HG02588 (cell line): ENCODE measurements at regions not wholly inside any gene's neighbourhood (a gene's known extent, or its start where the extent isn't known, plus 50 kb on each side); places are given as distances from the start of the nearest gene placed in this dataset.

ENCODE experiments used
- ATAC-seq: cut with Tn5 transposase; IDR thresholded peaks from one replicate; pipeline ENCODE4 v1.9.1; 2021; ENCODE audit warnings: mild to moderate bottlenecking, moderate library complexity; ENCODE audit not compliant: unreplicated experiment

- ATAC-seq, result no peak
Observed at GRCh38 chr6:94127716-94128115, 708.4 kb upstream of the EPHA7 start.

- no peak for ATAC-seq
Observed at GRCh38 chr6:94124333-94124732, 705.0 kb upstream of the EPHA7 start.

GRCh38 chr6:94121094-94121493, 701.7 kb upstream of the EPHA7 start:
- no peak for ATAC-seq

DNA sequence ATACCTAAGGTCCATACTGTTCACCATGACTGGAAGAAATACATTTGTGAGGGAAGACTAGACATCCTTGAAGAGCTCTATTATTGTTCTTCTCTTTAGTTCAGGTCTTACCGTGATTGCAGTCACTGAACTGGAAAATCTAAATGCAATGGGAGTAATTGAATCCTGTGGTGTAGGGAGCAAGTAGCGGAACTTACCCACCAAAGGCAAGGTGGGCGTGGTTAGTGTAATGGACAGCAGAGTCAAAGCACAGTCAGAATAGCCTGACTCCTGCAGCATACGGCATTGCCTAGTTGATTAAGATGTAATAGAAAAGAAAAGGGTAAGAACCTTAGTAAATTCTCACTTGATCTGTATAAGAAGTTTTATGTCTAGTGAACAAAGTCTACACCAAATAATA, 679.7 kb upstream of the EPHA7 start:
- ATAC-seq, result no peak

DNA sequence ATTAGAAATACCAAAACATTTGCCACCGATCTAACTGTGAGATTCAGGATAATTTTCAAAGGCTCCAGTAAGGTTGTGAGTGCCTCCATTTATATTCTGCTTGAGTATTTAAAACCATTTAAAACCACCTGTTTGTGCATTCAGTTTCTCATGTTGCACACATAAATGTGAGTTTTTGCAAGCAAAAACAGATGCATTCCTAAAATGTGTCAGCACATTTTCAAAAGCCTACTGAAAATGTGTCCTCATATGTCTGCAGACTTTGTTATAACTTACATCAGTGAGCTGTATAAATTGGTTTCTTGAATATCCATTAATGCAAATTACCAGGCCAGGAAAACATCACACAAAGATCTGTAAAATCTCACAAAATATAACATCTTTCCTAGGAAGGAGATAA, 676.6 kb upstream of the EPHA7 start:
- ATAC-seq, result no peak

DNA sequence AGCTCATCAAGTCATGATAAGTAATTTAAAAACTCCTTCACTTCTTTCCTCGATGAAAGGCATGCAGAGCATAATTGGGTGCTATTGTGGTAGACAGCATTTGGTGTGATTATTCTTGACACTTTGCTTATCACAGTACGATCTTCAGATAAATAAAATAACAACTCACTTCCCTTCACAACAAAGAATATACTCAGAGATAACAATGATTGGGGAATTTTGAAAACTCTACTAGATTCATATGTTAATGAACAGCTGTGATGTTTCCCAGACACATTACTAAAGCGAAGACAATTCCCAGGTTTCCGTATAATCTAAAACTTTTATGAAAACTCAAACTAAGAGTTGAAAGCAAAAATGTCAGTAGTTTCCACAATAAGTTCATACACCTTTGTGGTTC, 670.6 kb upstream of the EPHA7 start:
- no peak for ATAC-seq

DNA sequence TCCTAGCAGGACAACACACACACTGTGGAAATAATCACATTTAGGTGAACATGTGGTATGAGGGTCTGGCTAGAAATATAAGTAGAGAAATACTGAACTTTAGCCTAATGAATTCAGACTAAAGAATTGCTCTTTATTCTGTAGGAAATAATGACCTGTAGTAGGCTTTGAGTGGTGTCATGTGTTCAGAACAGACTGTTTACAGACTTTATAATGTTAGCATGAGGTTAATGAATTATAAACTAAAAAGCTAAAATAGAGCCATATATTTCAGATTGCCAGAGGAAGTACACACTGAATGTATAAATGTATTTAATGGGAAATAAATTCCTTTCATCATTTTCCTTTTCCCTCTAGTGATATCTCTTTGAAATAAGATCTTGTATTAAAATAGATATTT, 669.5 kb upstream of the EPHA7 start:
- no peak for ATAC-seq

- ATAC-seq, result no peak
Observed at GRCh38 chr6:94074764-94075163, 655.4 kb upstream of the EPHA7 start.

- ATAC-seq, result no peak
Observed at GRCh38 chr6:94071835-94072234, 652.5 kb upstream of the EPHA7 start.

DNA sequence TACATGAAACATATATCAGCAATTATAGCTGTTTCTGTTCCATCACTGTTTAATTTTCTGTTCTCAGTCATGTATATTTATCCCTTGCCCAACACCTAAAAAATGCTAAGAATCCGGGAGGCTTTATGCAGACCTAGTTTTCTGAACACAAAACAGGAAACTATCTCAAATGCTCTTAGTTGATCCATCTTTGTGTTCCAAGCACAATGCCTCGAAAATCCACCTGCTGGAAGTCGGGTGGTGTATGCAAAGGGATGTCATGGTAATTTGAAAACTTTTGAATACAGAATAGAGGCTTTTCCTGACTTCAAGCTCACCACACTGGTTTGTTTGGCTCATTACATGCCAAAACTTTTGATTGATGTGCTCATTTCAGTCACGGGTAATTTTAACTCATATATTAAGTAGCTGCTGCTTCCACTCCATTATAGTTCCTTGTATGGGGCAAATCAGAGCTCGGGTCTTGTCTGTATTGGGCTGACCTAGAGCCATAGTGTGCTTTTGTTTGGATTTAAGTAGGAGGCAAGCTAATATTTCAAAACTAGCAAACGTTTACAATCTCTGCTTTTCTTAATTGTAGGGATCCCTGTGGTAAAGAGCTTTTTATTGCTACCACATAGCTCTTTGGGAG, 646.5 kb upstream of the EPHA7 start:
- no peak for ATAC-seq

- no peak for ATAC-seq
Observed at GRCh38 chr6:94052749-94053148, 633.4 kb upstream of the EPHA7 start.

GRCh38 chr6:94050515-94050914, 631.2 kb upstream of the EPHA7 start:
- ATAC-seq, result no peak

DNA sequence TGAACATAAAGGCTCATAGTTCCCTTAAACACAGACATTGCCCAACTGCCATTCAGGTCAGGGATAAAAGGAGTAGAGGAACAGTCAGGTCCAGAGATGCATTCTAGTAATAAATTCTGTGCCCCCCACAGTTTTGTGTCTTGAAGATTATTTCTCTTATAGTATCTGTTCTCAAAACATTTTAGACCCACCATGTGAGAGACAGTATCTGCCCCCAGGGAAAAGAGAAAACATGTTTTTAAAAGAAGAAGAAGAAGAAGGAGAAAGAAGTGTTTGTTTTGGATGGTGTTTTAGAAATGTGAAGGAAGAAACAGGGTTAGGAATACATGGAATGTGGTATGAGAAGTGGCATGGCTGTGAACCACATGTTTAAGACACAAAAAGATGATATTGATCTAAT, 629.6 kb upstream of the EPHA7 start:
- no peak for ATAC-seq

- no peak for ATAC-seq
Observed at GRCh38 chr6:94045099-94045829, 625.9 kb upstream of the EPHA7 start.

GRCh38 chr6:94041945-94042709, 622.8 kb upstream of the EPHA7 start:
- ATAC-seq, result no peak

GRCh38 chr6:94036024-94036423, 616.7 kb upstream of the EPHA7 start:
- no peak for ATAC-seq

DNA sequence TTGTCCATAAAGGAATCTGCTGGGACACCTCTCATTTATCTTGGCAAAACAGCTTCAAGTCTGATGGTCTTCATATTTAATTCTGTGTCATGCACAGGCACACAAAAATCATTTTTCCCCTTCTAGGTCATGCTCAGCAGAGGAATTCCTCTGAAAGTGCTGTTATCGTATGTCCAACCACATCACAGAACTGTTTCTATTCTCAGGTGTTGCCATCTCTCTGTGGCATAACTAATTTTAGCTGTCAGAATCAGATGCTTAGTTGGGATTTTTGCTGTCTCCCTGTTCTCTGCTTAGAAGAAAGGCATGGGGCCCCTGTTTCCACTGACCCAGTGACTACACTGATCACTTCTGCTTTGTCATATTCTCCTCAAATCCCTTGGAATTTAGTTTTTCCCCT, 608.0 kb upstream of the EPHA7 start:
- ATAC-seq, result no peak

GRCh38 chr6:94026575-94026974, 607.2 kb upstream of the EPHA7 start:
- ATAC-seq, result no peak

DNA sequence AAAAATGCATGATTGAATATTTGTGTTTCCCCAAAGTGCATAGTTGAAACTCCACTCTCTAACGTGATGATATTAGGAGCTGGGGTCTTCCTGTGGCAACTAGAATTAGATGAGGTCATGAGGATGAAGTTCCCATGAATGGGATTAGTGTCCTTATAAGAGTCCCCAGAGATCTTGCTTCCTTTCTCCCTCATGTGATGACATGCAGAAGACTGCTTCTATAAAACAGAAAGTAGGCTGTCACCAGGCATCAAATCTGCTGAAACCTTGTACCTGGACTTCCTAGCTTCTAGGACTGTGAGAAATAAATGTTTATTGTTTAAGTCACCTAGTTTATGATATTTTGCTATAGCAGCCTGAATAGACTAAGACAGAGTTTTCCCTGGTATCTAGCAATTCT, 586.5 kb upstream of the EPHA7 start:
- ATAC-seq, result no peak

- ATAC-seq, result no peak
Observed at GRCh38 chr6:93992976-93993375, 573.6 kb upstream of the EPHA7 start.

GRCh38 chr6:93989630-93990029, 570.3 kb upstream of the EPHA7 start:
- ATAC-seq, result no peak

DNA sequence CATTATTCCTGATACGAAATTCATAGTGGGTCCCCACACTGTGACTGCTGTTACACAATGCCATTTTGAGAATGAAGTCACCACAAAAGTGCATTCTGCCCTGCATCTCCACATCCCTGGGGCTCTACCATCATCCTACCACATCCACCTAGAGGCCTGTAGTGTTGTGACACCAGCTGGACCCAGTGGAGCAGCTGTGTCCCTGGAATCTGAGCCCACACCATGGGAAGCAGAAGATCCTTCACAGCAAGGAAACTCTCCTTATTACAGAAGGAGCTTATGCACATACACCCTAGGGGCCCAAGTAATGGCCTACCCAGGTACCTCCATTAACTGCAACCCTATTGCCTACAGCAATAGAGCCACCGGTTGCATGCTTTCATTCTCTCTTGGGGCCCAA, 566.6 kb upstream of the EPHA7 start:
- ATAC-seq, result no peak
